ENCODE measurements at regions not wholly inside any gene's neighbourhood (a gene's known extent, or its start where the extent isn't known, plus 50 kb on each side); places are given as distances from the start of the nearest gene placed in this dataset.

DNA sequence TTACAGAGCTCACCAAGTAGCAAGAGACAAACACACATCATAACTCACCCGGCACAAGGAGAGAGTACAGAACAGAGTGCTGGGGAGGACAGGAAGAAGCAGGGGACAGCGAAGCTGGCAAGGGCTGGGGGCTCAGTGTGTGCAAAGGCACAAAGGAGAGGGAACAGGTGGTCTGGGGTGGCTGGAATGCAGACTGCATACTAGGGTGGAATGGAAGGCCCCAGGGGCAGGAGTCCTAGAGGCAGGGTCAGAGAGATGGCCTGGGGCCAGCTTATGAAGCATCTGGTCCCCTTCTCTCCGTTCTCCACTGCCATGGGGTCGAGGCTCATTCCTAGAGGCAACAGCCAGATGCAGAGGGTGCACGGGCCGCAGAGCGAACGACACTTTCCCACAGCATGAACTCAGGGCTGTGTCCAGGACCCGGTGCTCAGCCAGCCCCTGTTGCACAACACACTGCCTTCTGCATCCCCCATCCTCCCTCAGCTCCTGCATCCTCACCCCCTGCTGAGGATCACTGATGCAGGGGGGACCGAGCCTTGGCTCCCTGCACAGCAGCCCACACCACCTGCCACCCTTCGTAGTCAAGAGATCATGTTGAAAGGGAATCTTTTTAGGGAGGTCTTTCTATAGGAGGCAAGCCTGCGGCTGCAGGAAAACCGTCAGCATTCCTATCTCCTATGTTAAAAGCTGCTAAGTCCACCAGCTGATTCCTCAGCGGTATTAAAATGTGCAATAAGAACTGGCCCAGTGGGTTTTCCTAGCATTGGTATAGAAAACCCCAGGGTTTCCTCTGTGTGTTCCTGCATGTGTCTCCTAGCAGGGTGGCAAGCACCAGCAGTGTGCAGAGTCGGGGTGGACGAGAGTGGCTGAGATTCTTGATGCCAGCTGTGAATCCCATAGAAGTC is 293.5 kb downstream of the UACA start:
- DNase-seq: no peak

DNA sequence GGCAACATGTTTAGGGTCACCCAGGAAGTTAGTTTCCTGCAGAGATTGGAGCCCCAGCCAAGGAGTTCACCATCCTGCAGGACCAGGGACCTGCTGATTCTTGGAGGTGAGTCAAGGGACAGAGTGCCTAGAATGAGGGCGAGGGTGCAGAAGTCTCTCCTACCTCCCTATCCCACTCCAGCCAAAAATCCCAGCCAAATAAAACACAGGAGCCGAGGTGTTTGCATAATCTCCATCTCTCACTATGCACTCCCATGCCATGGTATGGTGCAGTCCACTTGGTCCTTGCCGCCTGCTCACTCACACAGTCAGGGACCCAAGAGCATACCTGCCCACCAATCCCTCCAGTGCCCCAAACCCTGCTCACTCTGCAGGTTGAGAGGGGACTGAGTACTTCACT is 294.2 kb downstream of the UACA start:
- DNase-seq: no peak

DNA sequence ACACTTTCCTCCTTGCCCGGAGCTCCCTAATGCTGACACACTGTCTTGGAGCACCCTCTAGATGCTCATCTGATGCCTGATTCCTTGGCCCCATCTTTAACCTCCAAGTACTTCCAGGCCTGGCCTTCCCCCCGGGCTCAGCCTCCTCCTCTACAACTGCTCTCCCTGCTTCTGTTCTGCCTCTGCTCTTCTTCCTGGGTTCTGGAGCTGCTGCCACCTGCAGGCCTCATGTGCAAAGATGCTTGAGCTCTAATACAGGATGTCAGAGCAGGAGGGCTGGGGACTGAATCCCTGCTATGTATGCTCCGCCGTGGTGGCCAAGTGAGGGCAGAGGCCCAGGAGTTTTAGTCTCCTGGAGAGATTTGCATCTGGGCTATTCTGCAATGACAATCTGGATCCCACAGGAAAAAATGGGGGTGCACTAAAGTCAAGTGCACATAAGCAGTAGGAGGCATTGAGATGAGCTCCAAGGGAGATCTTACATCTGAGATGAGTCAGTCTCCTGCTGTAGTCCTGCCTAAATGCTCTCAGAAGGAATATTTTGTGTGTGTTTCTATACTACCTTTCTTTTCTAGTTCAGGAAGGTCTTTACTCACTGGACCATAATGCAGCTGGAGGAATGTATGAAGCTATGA is 296.3 kb downstream of the UACA start:
- peak; percentile 71 for DNase-seq

DNA sequence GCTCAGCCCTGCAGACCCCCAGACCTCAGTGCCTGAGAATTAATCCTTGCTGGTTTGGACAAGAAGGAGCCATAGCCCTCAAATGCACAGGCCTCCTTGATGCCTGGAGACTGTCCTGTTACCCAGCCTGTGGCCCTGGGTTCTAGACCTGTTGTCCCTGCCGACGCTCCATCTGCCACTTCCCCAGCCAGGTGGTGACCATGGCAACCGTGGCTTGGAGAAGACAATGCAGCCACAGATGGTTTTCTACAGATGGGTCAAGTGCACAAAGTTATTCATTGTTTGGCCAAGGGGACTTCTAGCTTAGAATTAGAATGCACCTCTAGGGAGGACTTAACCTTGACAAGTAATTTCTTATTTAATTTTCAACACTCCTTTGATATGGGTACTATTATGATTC is 297.1 kb downstream of the UACA start:
- no peak for DNase-seq

DNA sequence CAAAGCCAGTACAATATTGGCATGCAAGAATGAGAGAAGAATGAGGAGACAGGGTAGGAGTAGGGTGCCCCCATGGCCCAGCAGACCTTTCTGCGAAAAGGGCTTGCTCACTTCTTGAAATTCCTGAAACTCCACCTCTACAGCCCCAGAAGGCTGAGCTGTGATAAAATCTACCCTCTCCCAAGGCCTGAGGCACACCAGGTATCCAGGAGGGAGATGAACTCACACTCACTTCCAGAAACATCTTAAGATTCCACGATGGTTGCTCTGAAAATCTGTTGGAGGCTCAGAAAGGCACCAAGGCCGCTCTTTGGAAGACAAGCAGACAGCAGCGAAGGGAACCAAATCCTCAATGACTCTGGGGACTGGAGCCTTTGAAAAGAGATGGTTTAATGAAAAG is 297.5 kb downstream of the UACA start:
- no peak for DNase-seq

DNA sequence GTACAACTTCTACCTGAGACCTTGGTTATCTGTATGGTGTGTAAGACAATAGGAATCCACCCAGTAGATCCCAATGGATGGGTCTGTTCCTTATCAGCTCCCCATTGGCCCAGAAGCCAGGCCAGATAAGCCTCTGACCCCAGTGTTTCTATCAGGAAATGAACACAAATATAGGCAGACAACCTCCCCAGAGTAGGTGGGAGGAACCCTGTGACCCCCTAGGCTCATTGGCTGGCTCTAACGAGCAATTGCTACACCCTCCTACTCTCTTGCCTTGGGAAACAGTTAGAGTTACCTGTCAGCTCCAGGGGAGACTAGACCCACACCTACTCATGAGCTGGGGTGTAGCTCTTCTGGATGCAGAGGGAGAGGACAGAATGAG is 299.9 kb downstream of the UACA start:
- no peak for DNase-seq

DNA sequence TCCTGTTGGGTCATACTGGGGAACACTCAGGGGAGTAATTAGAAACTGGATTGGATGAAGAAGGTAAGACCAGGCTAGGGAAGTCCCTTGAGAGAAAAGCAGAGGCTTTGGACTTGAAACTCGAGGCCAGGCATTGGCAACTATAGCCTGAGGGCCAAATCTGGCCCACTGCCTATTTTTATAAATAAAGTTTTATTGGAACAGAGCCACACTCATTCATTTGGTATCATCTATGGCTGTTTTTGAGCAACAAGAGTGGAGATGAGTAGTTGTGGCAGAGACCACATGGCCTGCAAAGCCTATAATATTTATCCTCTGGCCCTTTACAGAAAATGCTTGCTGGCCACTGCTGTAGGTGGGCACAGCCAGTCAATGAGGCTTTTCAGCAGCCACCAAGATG is 301.4 kb downstream of the UACA start:
- no peak for DNase-seq

DNA sequence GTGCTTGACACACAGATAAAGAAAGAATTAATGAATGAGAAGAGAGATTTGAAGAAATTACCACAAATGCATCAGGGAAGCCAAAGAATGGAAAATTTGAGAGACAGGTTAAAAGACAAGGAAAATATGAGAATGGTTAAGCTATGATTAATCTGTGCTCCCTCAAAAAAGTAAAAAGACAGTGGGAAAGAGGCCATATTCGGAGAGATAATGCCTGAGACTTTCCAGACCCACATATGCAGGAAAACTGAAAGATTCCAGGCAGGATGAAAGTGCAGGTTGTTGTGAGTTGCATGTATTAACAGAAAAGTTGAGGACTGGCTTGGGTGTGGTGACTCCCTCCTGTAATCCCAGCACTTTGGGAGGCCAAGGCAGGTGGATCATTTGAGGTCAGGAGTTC is 302.3 kb downstream of the UACA start:
- DNase-seq: no peak

DNA sequence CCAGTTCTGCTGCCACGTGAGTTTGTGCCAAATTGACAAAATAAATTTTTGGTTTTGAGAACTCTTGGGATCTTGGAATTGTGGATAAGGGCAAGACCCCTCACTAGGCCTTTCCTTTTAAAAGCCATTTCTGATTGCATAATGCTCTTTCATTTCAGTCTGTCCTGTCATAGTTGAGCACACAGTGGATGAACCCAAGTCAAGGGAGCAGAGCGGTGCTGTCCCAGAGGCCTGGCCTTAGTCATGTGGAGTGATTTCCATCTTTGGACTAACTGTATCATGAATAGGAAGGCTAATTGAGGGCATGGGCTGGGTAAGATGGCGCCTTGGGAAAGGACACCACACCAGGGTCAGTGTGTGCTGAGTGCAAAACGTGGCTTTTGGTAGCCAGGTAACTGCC is 304.0 kb downstream of the UACA start:
- no peak for DNase-seq

DNA sequence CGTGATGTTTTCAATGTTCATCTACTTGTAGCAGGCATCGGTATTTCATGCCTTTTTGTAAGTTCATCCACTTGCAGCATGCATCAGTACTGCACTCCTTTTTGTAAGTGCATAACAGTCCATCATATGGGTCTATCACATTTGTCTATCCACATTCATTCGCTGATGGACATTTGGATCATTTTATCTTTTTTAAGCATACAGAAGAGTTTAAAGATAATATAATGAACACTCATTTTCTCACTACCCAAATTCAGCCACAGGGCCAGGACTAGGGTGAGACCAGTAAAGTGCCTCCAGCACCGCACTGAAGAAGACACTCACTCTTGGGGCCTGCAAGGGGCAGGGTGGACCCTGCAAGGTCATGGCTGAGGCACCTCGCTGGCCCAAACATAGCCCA is 309.6 kb downstream of the UACA start:
- no peak for DNase-seq

DNA sequence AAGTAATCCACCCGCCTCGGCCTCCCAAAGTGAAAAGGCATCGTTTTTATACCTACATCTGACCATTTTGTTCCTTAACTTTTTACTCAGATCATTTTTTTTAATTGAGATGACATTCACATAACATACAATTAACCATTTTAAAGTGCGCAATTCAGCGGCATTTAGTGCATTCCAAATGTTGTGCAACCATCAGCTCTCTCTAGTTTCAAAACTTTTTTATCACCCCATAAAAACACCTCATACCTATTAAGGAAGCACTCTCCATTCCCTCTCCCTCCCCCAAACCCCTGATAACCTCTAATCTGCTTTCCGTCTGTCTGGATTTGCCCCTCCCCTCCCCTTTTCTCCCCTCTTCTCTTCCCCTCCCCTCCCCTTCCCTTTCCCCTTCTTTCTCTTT is 310.1 kb downstream of the UACA start:
- DNase-seq: no peak

DNA sequence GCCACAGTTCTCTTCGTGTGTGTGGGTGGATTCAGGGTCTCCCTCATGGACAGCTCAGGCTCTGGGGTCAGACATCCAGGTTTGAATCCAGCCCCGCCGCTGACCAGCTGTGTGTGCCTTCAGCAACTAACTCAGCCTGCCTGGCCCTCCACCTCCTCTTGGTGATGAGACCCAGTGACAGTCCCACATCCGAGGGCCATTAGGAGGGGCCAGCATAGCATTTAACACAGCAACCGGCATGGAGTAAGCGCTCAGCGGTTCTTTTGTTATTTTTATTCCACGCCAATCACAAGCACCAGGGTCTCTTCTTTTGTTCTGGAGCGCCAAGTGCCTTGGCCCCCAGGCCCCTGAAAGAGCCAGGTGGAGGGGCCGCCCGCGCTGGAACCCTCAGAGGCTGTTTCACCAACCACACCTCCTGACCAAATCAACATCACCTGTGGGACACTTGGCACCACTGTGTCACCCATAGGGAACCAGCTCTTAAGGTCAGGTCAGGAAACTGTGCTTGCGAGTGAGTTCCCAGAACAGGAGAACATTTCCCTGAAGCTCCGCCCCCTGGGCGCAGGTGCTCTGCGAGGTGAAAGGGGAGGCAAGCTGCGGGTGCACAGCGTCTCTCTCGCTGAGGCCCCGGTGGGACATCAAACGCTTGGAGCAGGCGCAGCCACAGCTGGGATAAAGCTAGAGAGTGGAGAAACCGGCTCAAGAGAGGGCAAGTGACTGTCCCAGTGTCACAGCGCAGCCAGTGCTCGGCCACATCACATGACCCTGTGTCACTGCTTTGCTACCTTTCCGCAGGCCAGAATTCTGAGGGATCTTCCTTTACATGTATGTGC is 311.3 kb downstream of the UACA start:
- no peak for DNase-seq

DNA sequence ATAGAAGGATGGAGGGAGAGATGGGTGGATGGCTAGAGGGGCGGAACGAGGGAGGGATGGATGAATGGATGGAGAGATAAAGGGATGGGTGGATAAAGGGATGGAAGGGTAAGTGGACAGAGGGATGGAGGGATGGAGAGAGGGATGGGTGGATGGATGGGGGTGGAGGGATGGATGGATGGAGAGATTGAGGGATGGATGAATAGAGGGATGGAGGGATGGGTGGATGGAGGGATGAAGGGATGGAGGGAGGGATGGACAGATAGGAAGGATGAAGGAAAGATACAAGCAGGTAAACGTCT is 313.3 kb downstream of the UACA start:
- no peak for DNase-seq

DNA sequence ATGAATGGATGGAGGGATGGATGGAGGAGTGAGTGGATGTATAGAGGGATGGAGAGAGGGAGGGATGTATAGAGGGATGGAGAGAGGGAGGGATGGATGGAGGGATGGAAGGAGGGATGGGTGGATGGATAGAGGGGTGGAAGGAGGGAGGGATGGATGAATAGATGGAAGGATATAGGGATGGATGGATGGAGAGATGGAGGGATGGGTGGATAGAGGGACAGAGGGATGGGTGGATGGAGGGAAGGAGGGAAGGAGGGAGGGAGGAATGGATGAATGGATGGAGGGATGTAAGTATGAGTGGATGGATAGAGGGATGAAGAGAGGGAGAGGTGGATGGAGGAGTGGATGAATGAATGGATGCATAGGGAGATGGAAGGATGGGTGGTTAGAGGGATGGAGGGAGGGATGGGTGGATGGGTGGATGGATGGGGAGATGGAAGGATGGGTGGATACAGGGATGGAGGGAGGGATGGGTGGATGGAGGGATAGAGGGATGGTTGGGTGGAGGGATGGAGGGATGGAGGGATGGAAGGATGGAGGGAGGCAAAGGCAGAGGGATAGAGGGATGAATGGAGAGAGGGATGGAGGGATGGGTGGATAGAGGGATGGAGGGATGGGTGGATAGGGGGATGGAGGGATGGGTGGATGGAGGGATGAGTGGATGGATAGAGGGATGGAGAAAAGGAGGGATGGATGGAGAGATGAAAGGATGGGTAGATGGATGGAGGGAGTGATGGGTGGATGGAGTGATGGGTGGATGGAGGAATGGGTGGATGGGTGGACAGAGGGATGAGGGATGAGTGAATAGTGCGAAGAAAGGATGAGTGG is 313.8 kb downstream of the UACA start:
- DNase-seq: no peak

DNA sequence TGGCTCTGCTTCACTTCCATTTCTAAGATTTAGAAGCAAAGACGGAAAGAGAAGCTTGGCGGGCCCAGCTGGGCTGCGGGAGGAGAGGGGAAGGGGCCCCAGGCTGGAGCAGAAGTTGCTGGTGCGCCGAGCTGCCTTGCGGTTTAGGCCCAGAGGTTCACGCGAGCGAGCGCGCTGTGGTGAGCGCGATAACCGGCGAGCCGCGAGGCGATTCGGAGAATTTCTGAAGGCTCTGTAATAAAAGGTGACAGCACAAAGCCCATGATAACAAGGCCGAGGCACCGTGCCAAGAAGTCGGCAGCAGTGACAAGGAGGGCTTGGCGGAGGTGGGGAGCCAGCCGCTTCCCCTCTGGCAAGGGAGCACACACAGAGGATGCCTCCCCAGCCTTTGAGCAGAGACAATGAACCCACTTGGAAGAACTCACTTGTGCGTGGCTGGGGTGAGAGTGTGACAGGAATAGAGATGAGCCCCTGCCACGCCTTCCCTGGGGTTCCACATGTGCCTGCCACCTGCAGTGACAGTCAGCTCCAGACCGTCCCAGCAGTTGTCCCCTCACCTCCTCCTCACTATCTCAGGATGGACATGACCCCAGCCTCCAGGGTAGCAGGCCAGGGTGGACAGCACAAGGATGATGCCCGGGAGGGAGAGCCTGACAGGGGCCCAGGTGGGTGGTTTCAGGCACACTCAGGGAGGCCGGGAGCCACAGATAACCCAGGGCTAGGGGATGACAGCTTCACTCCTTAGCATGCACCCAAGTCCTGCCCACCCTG is 315.2 kb downstream of the UACA start:
- DNase-seq: no peak

DNA sequence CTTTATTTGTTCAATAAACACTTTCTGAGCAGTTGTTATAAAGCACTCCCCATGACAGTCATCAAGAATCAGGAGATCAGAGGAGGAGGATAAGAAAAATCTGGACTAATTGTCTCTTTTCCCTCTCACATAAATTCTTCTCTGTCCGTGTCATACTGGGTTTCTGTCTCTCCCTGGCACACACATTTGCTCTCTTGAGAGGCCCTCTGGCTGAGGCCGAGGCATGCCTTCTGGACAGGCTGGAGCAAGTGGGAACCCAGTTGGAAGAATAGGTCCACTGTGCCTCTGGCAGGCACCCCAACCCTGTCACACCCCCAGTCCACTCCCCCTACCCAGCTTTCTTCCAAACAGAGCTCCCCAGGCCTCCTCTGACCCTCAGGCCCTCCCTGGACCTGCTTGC is 315.8 kb downstream of the UACA start:
- DNase-seq: no peak

DNA sequence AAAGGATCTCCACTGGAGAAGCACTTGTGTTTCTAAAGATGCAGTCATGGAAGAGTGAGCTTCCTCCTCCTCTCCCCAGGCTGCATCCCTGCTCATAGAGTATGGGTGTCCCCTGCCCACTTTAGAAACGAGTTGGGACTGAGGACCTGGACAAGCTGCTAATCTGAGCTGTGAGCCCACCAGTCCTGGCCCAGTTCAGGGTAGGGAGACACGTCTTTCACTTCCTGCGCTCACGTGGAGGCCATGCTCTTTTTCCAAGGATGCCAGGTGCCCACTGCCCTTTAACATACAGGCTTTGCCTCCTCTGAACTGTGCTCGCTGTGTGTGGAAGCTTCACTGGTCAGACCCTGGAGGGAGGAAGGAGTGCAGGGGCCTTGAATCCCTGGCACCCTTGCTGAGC is 316.3 kb downstream of the UACA start:
- DNase-seq: no peak

DNA sequence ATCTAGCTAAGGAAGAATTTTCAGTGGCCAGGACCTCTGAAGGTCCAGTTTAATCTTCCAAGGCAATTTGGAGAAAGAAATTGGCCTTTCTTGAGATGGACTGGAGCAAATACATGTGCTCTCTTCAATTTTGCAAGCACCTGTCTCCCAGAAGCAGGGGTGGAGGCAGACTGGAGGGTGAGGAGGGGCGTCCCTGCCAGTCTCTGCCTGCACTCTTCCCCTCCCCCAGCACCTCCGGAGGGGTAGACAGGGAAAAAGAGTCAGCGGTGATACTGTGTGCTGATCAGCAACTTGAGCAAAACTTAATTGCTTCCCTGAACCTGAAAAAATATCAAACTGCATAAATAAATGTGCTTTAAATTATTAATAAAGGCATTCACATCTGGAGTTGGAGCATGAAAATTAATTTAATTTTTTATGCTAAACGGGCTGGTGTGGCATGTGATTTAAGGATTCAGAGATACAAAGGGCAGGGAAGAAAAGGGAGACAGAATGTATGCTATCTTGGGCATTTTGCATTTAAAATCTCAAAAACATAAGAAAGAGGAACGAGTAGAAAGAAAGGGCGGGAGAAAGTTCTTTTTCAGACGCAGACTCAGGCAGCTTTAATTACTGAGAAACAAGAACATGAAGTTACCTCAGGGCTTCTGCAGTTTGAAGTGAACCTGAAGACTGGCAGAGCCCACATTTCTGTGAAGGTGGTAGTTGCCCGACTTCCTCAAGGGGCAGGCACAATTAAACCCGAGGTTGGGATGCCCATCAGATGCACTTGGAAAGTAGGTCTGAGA is 319.7 kb downstream of the UACA start:
- DNase-seq: peak; percentile 17

DNA sequence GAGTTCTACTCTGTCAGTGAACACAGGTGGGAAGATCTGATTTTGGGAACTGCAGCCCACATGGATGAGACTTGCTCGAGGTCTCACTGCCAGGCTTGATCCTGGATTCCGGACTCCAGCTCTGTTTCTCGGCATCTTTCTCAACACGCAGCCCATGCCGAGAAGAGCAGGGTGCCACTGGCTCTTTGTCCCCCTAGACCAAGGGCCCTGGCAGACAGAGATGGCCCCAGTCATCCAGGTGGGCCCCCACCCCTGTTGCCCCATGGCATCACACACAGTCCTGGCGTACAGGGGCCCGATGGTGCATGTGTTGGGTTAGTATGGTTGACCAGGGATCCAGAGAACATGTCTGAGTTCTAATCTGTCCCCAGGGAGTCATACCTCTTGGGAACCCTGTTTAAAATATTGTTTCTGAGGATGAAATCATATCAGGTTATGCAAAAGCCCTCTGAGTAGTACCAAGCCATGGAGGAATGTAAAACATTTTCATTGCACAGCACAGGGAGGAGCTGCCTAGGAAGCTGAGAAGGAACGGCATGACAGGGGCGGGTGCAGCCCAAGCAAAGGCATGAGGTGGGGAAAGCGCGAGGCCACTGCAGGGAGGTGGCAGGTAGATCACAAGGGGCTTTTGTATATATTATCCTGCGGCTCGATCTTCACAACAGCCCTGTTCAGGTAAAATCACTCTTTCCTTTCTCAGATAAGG is 320.6 kb downstream of the UACA start:
- peak; percentile 11 for DNase-seq

DNA sequence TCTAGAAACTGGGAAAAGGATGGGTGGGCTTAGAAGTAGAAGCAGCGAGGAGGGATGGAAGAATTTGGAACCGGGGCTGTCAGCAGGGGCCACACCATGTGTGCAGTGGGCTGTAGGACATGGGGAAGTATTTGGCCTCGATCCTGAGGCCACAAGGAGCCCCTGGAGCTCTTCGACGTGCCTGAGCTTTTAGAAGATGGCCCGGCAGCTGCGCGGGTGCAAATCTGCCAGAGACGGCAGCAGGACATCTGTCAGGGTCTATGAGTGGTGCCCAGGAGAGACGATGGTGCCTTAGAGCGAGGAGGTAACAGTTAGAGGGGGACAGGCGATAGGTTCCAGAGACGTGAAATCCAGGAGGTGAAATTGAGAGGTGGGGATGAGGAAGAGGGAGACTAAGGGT is 321.1 kb downstream of the UACA start:
- no peak for DNase-seq

All from right forelimb (tissue), 1 donor.